ENCODE measurements at regions not wholly inside any gene's neighbourhood (a gene's known extent, or its start where the extent isn't known, plus 50 kb on each side); places are given as distances from the start of the nearest gene placed in this dataset.
"Not testable (repeated sequence)": the region's sequence is repeated elsewhere in the genome, so short reads cannot be mapped to it uniquely, and the experiment has no call there.

- CTCF ChIA-PET: no interaction called here
Observed at GRCh38 chr13:90592943-90593342, 754.5 kb upstream of the MIR17HG start.

DNA sequence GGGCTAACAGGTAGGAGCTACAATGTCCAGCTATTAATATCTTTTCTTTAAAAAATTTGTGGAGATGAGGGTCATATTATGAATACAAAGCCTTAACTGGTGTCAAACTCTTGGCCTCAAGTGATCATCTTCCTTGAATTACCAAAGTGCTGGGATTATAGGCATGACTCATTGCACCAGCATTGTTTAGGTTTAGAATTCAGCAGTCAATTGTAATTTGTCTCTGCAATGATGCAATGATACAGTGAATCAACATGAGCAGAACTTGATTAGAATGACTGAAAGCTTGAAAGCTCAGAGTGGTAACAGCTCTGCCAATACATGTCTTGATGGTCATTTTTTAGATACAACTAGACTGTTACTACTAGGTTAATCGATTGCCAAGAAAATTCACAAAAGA is 752.8 kb upstream of the MIR17HG start:
- Mint-ChIP-seq H3K27me3 (no peaks in the 10 kb centered on the region), H3K36me3 (ENCODE audit: low read depth) (no peaks in the 10 kb centered on the region), H3K27ac (no peak overlapping the region), H3K4me1 (no peaks in the 10 kb centered on the region), H3K4me3 (no peak overlapping the region), H3K9me3 (no peaks in the 10 kb centered on the region)
- no peak for DNase-seq
- CTCF ChIA-PET: no interaction called here
- ATAC-seq (ENCODE audit: low read depth): no peak
- POLR2A ChIA-PET: no interaction called here
- TF ChIP-seq, protein P1, sequence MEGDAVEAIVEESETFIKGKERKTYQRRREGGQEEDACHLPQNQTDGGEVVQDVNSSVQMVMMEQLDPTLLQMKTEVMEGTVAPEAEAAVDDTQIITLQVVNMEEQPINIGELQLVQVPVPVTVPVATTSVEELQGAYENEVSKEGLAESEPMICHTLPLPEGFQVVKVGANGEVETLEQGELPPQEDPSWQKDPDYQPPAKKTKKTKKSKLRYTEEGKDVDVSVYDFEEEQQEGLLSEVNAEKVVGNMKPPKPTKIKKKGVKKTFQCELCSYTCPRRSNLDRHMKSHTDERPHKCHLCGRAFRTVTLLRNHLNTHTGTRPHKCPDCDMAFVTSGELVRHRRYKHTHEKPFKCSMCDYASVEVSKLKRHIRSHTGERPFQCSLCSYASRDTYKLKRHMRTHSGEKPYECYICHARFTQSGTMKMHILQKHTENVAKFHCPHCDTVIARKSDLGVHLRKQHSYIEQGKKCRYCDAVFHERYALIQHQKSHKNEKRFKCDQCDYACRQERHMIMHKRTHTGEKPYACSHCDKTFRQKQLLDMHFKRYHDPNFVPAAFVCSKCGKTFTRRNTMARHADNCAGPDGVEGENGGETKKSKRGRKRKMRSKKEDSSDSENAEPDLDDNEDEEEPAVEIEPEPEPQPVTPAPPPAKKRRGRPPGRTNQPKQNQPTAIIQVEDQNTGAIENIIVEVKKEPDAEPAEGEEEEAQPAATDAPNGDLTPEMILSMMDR (IDR thresholded peaks at IDR 0.05): no peak
- intact Hi-C loops (cut with micrococcal nuclease): no loop called here

More at GRCh38 chr13:90592943-90593342, 754.5 kb upstream of the MIR17HG start:
- no peaks in the 10 kb centered on the region for H3K9me3 Mint-ChIP-seq
- TF ChIP-seq, protein P1 (IDR thresholded peaks at IDR 0.05): no peak
- no peak for ATAC-seq (ENCODE audit: low read depth)
- POLR2A ChIA-PET: no interaction called here
- no peaks in the 10 kb centered on the region for H3K4me1 Mint-ChIP-seq
- no peaks in the 10 kb centered on the region for H3K27me3 Mint-ChIP-seq
- no peaks in the 10 kb centered on the region for H3K36me3 Mint-ChIP-seq (ENCODE audit: low read depth)
- intact Hi-C loops (cut with micrococcal nuclease): no loop called here
- no peak overlapping the region for H3K4me3 Mint-ChIP-seq
- H3K27ac Mint-ChIP-seq: no peak overlapping the region
- no peak for DNase-seq

- no peak for ATAC-seq (ENCODE audit: low read depth)
- Mint-ChIP-seq H3K9me3 (no peaks in the 10 kb centered on the region), H3K4me1 (no peaks in the 10 kb centered on the region), H3K27me3 (no peaks in the 10 kb centered on the region), H3K36me3 (ENCODE audit: low read depth) (no peaks in the 10 kb centered on the region), H3K27ac (no peak overlapping the region), H3K4me3 (no peak overlapping the region)
- CTCF ChIA-PET: no interaction called here
- intact Hi-C loops (cut with micrococcal nuclease): no loop called here
- TF ChIP-seq, protein P1 (IDR thresholded peaks at IDR 0.05): no peak
- DNase-seq: no peak
- POLR2A ChIA-PET: no interaction called here
Observed at GRCh38 chr13:90605664-90606063, 741.8 kb upstream of the MIR17HG start.

- H3K36me3 Mint-ChIP-seq (ENCODE audit: low read depth); H3K4me3 Mint-ChIP-seq; H3K4me1 Mint-ChIP-seq; POLR2A ChIA-PET; intact Hi-C loops (cut with micrococcal nuclease); DNase-seq; H3K9me3 Mint-ChIP-seq; CTCF ChIA-PET; ATAC-seq (ENCODE audit: low read depth); H3K27me3 Mint-ChIP-seq; H3K27ac Mint-ChIP-seq: not testable (repeated sequence)
Observed at GRCh38 chr13:90606921-90607320, 740.6 kb upstream of the MIR17HG start.

DNA sequence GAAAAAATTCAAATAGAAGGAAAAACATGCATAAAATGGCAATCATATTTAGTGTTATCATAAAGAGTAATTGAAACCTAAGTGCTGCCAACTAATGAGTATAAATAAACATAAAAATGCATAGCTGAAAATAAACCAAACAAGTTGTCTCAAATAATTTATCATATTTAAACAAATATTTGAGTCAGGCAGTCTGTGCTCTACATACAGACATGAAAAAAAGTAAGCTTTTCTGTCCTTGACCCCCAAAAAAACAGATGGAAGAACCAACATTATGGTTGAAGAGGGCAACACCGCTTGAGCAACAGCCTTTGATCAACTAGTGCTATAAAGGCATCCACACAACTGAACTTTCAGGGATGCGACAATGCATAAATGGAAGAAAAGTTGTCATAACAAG is 735.1 kb upstream of the MIR17HG start:
- Mint-ChIP-seq H3K4me1 (no peaks in the 10 kb centered on the region), H3K4me3 (no peak overlapping the region), H3K27ac (no peak overlapping the region), H3K9me3 (peaks cover 8% of the 10 kb centered on the region), H3K27me3 (no peaks in the 10 kb centered on the region), H3K36me3 (ENCODE audit: low read depth) (no peaks in the 10 kb centered on the region)
- TF ChIP-seq, protein P1 (IDR thresholded peaks at IDR 0.05): no peak
- intact Hi-C loops (cut with micrococcal nuclease): no loop called here
- ChIA-PET POLR2A (no interaction called here), CTCF (no interaction called here)
- no peak for ATAC-seq (ENCODE audit: low read depth)
- no peak for DNase-seq

DNA sequence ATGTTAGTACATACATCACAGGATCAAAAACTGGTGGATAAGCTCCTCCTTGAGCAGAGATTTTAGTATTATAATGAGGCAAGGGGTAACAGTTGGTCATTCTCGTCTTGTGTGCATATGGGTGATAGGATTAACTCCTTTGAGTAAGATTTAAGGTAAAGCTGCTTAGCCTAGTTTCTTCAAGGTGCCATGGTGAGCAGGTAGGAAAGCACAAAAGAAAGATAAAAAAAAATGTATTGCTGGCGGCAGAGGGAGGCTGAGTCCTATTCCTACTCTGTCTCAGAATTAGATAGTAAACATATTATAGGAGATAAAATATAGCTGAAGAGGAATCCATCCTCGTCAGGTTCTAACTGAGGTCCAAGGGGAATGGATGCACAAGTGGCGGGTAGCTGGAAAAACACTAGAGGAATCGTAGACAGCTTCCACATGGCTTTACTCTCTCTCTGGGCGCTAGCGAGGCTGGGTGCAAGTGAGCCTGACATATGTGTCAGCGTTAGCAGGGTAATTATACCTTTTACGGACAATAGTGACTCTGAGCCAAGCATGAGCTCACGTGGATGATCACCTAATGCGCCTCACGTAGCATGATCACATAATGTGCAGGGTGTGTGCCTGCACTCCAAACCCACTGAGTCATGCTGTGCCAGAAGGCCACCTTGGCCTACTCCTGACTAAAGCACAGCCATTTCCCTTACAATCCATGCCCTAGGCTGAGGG is 734.3 kb upstream of the MIR17HG start:
- Mint-ChIP-seq H3K27ac (no peak overlapping the region), H3K36me3 (ENCODE audit: low read depth) (no peaks in the 10 kb centered on the region), H3K4me1 (no peaks in the 10 kb centered on the region), H3K4me3 (no peak overlapping the region), H3K27me3 (no peaks in the 10 kb centered on the region), H3K9me3 (peaks cover 8% of the 10 kb centered on the region)
- DNase-seq: no peak
- TF ChIP-seq, protein P1 (IDR thresholded peaks at IDR 0.05): no peak
- ATAC-seq (ENCODE audit: low read depth): no peak
- ChIA-PET CTCF (no interaction called here), POLR2A (no interaction called here)
- intact Hi-C loops (cut with micrococcal nuclease): no loop called here
